HG03565 (cell line): ENCODE measurements at regions not wholly inside any gene's neighbourhood (a gene's known extent, or its start where the extent isn't known, plus 50 kb on each side); places are given as distances from the start of the nearest gene placed in this dataset.

Source experiments
- ATAC-seq: cut with Tn5 transposase; IDR thresholded peaks from one replicate; pipeline ENCODE4 v1.9.1; 2021; ENCODE audit warnings: mild to moderate bottlenecking, moderate library complexity; ENCODE audit not compliant: unreplicated experiment

- ATAC-seq: no peak
These were observed 133.3 kb downstream of the MGAT5B start for GRCh38 chr17:77001487-77001886.

GRCh38 chr17:77002103-77003045, 134.2 kb downstream of the MGAT5B start:
- no peak for ATAC-seq

DNA sequence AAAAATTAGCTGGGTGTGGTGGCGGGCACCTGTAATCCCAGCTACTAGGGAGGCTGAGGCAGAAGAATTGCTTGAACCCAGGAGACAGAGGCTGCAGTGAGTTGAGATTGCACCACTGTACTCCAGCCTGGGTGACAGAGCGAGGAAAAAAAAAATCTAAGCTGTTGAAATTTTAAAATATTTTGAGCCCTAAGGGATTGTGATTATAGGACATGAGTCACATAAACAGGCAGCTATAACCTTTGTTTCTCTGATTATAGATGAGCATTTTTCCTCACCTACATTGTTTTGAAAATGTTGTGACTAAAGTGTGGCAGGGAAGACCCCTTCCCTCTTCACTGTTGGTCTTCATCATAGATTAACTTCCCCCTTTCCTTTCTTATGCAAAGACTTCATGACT, 135.5 kb downstream of the MGAT5B start:
- ATAC-seq: no peak

DNA sequence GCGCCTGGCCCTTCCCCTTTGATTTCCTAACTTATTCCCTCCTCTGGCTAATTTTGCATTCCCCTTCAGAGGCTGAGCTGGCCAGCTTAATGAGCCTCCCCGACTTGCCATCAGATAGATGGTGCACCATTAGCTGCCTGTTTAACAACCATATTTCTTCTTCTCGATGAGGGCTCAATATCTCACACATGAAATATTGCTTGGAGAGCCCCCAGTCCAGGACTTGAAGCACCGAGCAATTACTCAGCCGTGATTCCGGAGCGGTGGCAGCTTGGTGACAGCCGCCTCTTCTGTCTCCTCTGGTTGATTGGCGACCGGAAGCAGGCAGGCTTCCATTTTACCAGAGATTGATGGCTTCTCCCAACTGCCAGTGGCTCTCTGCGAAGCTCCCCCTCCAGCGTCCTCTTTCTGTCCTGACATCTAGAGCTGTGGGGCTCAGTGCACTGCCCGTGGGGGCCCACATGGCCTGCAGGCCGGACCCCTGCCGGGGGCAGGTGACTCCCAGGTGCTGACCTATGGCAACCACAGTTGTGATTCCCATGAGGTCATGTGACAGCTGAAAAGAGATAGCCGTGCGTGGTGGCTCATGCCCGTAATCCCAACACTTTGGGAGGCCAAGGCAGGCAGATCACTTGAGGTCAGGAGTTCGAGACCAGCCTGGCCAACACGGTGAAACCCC, 133.7 kb upstream of the SEC14L1 start:
- no peak for ATAC-seq

GRCh38 chr17:77009877-77010276, 130.9 kb upstream of the SEC14L1 start:
- ATAC-seq: no peak

GRCh38 chr17:77010667-77011066, 130.1 kb upstream of the SEC14L1 start:
- ATAC-seq: no peak

GRCh38 chr17:77011173-77012011, 129.4 kb upstream of the SEC14L1 start:
- no peak for ATAC-seq

DNA sequence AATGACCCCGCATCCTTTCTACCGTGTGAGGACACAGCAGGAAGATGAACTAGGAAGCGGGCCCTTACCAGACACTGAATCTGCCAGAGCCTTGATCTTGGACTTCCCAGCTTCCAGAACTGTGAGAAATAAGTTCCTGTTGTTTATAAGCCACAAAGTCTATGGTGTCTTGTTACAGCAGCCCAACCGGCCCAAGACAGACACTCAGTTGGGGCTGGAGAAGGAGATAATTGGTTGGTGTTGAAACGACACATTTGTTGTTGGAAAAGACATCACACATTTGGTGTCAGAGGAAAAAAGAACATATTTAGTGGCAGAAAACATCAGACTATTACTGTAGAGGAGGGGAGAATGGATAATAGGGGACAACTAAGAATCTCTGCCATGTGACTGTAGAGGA, 122.3 kb upstream of the SEC14L1 start:
- no peak for ATAC-seq

DNA sequence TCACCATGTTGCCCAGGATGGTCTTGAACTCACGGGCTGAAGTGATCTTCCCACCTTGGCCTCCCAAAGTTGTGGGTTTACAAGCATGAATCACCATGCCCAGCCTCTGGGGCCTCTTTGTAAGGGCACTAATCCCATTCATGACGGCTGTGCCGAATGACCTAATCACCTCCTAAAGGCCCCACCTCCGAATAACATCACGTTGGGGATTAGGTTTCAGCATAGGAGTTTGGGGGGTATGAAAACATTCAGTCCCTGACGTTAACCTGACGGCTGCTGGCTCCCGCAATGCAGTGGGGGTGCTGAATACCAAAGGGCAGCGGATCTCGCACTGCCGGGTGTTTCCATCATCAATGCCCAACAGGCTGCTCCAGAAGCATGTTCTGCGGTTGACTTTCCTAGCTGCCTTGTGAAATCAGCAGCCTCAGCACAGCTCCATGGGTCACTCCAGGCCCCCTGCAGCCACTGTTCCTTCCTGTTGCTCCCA, 120.8 kb upstream of the SEC14L1 start:
- ATAC-seq: no peak

DNA sequence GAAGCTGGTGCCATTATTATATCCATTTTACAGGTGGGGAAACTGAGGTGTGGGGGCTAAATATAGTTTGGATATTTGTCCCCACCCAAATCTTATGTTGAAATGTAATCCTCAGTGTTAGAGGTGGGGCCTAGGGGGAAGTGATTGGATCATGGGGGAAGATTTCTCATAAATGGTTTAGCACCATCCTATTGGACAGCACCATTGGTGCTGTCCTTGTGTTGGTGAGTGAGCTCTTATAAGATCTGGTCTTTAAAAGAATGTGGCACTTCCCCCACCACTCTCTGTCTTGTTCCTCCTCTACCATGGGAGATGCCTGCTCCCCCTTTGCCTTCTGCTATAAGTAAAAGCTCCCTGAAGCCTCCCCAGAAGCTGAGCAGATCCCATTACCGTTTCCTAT, 119.8 kb upstream of the SEC14L1 start:
- ATAC-seq: no peak

GRCh38 chr17:77022766-77023165, 118.0 kb upstream of the SEC14L1 start:
- no peak for ATAC-seq

DNA sequence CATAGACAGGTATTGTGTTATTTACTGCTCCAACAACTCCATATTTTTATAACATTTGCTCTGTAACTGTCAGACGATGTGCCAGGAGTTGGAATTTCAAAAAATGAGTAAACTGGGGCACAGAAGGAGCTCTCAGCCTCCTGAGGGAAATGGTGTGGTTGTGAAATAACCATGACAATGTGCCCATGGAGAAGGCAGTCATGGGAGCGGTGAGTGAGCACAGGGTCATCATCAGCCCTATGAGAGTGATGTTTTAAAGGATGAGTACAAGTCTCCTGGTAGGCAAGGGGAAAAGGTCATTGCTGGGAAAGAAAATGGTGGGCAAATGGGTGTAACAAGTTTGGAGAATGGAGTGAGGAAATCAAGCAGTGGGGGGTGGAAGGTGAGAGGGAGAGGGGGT, 115.0 kb upstream of the SEC14L1 start:
- ATAC-seq: no peak

DNA sequence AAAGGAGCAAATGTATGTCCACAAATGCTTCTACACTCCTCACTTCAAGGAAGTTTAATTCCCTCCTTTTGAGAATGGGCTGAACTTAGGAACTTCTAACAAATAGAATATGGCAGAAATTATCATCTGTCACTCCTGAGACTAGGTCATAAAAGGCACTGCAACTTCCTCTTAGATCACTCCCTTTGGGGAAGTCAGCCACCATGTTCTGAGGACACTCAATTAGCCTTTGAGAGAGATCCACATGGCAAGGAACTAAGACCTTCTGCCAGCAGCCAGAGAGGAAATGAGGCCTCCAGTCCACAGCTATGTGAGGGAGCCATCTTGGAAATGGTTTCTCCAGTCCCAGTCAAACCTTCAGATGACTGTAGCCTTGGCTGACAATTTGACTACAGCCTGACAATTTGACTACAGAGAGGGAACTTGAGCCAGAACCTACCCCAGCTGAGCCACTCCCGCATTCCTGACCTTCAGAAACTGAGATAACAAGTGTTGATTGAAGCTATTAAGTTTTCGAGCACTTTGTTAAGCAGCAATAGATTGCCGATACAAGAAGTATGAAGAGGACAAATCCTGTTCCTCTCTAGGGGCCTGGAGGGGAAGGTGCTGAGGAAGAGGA, 113.4 kb upstream of the SEC14L1 start:
- ATAC-seq: no peak

GRCh38 chr17:77028900-77029299, 111.9 kb upstream of the SEC14L1 start:
- no peak for ATAC-seq

DNA sequence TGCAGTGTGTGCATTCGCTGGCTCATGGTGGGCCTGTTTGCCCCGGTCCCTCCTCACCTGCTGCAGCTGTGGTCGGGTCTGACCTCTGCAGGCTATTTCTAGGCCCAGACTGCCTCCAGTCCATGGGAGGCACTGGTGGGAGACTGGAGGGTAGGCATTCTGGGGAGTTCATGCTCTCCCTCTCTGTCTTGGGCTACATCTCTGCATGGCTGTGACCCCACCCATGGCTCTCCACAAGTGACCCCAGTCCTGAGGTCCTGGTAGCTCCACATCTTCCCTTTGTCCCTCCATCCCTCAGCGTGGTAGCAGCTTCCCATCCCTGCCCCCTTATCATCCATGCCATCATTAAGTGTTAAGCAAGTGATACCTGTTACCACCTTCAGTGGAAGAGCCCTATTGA, 107.8 kb upstream of the SEC14L1 start:
- no peak for ATAC-seq

GRCh38 chr17:77033892-77034404, 106.8 kb upstream of the SEC14L1 start:
- ATAC-seq: no peak

- no peak for ATAC-seq
These were observed 105.9 kb upstream of the SEC14L1 start for GRCh38 chr17:77034677-77035424.

DNA sequence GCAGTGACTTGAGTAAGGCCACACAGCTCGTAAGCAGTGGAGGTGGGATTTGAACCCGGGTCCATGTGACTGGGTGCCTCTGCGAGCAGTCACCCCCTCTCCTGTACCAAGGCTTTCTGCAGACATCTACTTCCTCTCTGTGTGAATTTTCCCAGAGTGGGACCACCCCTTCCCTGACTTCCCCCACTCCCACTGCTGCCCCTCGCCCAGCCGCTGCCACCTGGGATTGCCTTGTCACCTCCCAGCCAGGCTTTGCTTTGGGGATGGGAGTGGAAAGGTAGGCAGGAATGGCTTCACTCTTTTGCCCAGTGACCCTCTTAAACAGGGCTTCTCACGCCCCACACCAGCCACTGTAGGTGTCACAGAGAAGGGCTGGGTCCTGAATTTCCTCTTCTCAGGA, 105.2 kb upstream of the SEC14L1 start:
- no peak for ATAC-seq

DNA sequence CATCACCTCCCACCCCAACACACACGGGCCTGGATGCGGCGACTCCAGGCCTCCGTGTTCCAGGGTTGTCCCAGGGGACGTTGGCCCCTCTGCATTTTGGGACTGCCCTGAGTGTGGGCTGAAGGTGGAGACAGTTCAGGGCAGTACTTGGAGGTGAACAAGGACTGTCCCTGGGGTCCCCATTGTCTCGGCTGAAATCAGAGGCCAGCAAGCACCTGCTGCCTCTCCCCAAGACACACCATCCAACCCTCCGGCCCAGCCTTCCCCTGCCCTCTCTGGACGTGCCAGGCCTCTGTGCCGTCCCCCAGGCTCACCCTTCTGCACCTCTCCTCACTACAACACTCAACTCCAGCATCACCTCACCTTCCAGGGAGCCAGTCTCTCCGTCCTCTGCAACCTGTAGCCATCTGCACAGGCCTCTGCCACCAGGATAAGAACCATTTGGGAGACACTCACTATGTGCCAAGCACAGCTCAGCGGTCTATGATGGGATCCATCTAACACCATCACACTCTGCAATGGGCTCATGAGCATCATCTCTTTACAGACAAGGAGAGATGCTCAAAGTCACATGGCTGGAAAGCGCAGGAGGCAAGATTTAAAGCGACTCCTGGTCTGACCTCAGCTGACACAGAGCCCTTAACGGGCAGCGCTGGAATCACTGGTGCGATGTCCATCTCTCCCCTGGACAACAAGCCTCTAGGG, 104.5 kb upstream of the SEC14L1 start:
- no peak for ATAC-seq
